ENCODE measurements at regions not wholly inside any gene's neighbourhood (a gene's known extent, or its start where the extent isn't known, plus 50 kb on each side); places are given as distances from the start of the nearest gene placed in this dataset.
"Not testable (repeated sequence)": the region's sequence is repeated elsewhere in the genome, so short reads cannot be mapped to it uniquely, and the experiment has no call there.

GRCh38 chr15:83335542-83335941, 51.1 kb upstream of the BNC1 start:
- not testable (repeated sequence) for H3K4me3 ChIP-seq (ENCODE audit: control insufficient read depth, low read depth, low read length); DNase-seq (ENCODE audit: low read depth)

- TF ChIP-seq, protein P1, sequence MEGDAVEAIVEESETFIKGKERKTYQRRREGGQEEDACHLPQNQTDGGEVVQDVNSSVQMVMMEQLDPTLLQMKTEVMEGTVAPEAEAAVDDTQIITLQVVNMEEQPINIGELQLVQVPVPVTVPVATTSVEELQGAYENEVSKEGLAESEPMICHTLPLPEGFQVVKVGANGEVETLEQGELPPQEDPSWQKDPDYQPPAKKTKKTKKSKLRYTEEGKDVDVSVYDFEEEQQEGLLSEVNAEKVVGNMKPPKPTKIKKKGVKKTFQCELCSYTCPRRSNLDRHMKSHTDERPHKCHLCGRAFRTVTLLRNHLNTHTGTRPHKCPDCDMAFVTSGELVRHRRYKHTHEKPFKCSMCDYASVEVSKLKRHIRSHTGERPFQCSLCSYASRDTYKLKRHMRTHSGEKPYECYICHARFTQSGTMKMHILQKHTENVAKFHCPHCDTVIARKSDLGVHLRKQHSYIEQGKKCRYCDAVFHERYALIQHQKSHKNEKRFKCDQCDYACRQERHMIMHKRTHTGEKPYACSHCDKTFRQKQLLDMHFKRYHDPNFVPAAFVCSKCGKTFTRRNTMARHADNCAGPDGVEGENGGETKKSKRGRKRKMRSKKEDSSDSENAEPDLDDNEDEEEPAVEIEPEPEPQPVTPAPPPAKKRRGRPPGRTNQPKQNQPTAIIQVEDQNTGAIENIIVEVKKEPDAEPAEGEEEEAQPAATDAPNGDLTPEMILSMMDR (IDR thresholded peaks at IDR 0.05; ENCODE audit: control insufficient read depth, insufficient read depth, low read depth, low read length, missing control alignments), result no peak
- no peak overlapping the region for H3K4me3 ChIP-seq (ENCODE audit: control insufficient read depth, low read depth, low read length)
- no peak for DNase-seq (ENCODE audit: low read depth)
These were observed 54.9 kb upstream of the BNC1 start for GRCh38 chr15:83339396-83339795.

DNA sequence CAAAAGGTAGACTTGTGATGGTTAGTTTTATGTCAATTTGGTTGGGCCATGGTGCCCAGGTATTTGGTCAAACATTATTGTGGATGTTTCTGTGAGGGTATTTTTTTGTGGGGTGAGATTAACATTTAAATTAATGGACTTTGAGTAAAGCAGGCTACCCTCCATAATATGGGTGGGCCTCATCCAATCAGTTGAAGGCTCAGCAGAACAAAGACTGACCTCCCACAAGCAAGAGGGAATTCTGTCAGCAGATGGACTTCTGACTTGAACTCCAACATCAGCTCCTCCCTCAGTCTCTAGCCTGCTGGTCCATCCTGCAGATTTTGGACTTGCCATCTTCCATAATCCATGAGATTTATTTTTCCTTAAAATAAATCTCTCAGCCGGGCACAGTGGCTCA, 55.6 kb upstream of the BNC1 start:
- no peak for DNase-seq (ENCODE audit: low read depth)
- H3K4me3 ChIP-seq (ENCODE audit: control insufficient read depth, low read depth, low read length), result no peak overlapping the region
- TF ChIP-seq, protein P1 (IDR thresholded peaks at IDR 0.05; ENCODE audit: control insufficient read depth, insufficient read depth, low read depth, low read length, missing control alignments), result no peak

GRCh38 chr15:83346342-83346741, 61.9 kb upstream of the BNC1 start:
- DNase-seq (ENCODE audit: low read depth), result no peak
- no peak overlapping the region for H3K4me3 ChIP-seq (ENCODE audit: control insufficient read depth, low read depth, low read length)
- TF ChIP-seq, protein P1 (IDR thresholded peaks at IDR 0.05; ENCODE audit: control insufficient read depth, insufficient read depth, low read depth, low read length, missing control alignments), result no peak

DNA sequence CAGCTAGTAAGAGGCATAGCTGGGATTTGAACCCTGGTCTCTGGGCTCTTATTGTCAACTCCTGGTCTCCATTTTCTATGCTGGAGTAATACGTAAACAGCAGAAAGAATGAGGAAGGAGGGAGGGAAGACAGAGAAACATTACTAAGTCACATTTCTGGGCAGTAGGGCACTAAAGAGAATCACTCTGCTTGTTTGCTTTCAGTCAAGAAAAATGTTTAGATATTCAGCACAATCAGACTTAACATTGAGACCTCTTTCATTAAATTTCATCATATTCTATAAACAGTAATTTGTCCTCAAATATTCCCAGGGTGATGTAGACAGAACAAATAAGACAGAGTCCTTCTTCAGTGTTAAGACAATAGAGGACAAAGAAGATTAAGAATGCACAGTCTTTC, 67.7 kb upstream of the BNC1 start:
- H3K4me3 ChIP-seq (ENCODE audit: control insufficient read depth, low read depth, low read length), result no peak overlapping the region
- no peak for DNase-seq (ENCODE audit: low read depth)
- TF ChIP-seq, protein P1 (IDR thresholded peaks at IDR 0.05; ENCODE audit: control insufficient read depth, insufficient read depth, low read depth, low read length, missing control alignments), result no peak

DNA sequence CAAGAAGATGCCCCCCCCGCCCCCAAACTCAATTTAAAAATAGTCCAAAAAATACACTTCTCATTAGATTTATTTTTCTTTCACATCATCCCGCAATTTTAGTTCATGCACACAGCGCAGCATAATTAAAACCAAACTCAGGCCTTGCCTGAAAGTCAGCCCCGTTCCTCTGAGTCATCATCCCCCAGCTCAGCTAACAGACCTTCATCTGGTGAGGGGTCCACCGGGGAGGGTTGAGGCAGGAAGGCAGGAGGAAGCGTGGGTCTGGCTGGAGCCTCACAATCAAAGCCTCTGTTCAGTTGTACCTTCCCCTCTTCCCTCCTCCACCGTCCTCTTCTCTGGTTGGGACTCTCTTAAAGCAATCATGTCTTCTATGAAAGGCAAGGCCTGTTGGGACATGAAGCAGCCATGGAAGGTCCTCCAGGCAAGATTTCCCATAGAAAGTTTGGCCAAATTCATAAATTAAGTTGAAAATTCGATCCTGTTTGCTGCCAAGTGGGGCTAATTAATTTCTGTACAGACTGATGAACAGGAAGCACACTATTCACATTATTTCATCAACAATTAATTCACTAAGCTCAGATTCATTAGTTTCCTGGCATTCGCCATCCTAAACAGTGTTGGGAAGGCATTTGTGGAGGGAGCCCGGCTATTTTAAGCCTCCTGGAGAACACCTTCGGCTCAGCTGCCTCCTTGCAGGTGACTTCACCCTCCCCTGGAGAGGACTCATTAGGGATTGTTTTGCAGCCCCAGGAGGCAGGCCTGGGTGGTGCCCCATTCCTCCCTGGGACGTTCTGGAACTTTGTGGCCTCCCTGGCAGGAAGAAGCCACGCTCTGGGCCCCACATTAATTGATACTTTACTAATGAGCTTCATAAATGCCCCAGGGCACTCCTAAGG, 72.3 kb upstream of the BNC1 start:
- DNase-seq (ENCODE audit: low read depth), result no peak
- TF ChIP-seq, protein P1 (IDR thresholded peaks at IDR 0.05; ENCODE audit: control insufficient read depth, insufficient read depth, low read depth, low read length, missing control alignments), result no peak
- no peak overlapping the region for H3K4me3 ChIP-seq (ENCODE audit: control insufficient read depth, low read depth, low read length)

GRCh38 chr15:83358972-83359564, 74.6 kb upstream of the BNC1 start:
- TF ChIP-seq, protein P1 (IDR thresholded peaks at IDR 0.05; ENCODE audit: control insufficient read depth, insufficient read depth, low read depth, low read length, missing control alignments), result no peak
- no peak for DNase-seq (ENCODE audit: low read depth)
- H3K4me3 ChIP-seq (ENCODE audit: control insufficient read depth, low read depth, low read length), result no peak overlapping the region
